Muscle layer of duodenum (tissue), 2 donors: ENCODE measurements at regions not wholly inside any gene's neighbourhood (a gene's known extent, or its start where the extent isn't known, plus 50 kb on each side); places are given as distances from the start of the nearest gene placed in this dataset.

ENCODE experiments used
- H3K27ac ChIP-seq: one replicate; pipeline ENCODE4 v1.7.0; 2013; ENCODE audit warnings: mild to moderate bottlenecking, low read length
- H3K27me3 ChIP-seq: one replicate; pipeline ENCODE4 v1.7.0; 2013; ENCODE audit warnings: low read depth, mild to moderate bottlenecking, control low read depth, low read length
- H3K36me3 ChIP-seq, 2 donors: one replicate each; pipeline ENCODE4 v1.7.0; 2013; ENCODE audit warnings: low read length in 2 of 2, control low read depth in 1 of 2, mild to moderate bottlenecking in 1 of 2; ENCODE audit not compliant: insufficient read depth in 2 of 2, control insufficient read depth in 1 of 2
- H3K4me1 ChIP-seq, 2 donors: one replicate each; pipeline ENCODE4 v1.7.0; 2013; ENCODE audit warnings: low read length in 2 of 2, mild to moderate bottlenecking in 2 of 2, control low read depth in 1 of 2, moderate library complexity in 1 of 2; ENCODE audit not compliant: insufficient read depth in 2 of 2, control insufficient read depth in 1 of 2
- H3K4me3 ChIP-seq, 2 donors: one replicate each; pipeline ENCODE4 v1.7.0; 2013; ENCODE audit warnings: low read length in 2 of 2, low read depth in 1 of 2, mild to moderate bottlenecking in 1 of 2
- H3K9me3 ChIP-seq, 2 donors: one replicate each; pipeline ENCODE4 v1.7.0; 2013; ENCODE audit warnings: low read length in 2 of 2, control low read depth in 1 of 2, mild to moderate bottlenecking in 1 of 2; ENCODE audit not compliant: control insufficient read depth in 1 of 2
- donor health status: healthy.

- H3K27me3 ChIP-seq = no peaks in the 10 kb centered on the region
- peaks cover 3 to 5% of the 10 kb centered on the region in 2 donors for H3K4me1 ChIP-seq
- no peak overlapping the region for H3K4me3 ChIP-seq
- H3K36me3 ChIP-seq = no peaks in the 10 kb centered on the region
- H3K9me3 ChIP-seq = no peaks in the 10 kb centered on the region
- no peak overlapping the region for H3K27ac ChIP-seq
Observed at GRCh38 chr15:91559066-91559465, 294.4 kb upstream of the SLCO3A1 start.

GRCh38 chr15:91561371-91562100 lies 292.0 kb upstream of the SLCO3A1 start:
- H3K36me3 ChIP-seq = no peaks in the 10 kb centered on the region
- H3K9me3 ChIP-seq = no peaks in the 10 kb centered on the region
- no peaks in the 10 kb centered on the region for H3K27me3 ChIP-seq
- H3K4me1 ChIP-seq = peaks cover 3 to 5% of the 10 kb centered on the region in 2 donors
- H3K27ac ChIP-seq = peak overlapping the region; percentile 65
- H3K4me3 ChIP-seq = no peak overlapping the region

- H3K9me3 ChIP-seq = no peaks in the 10 kb centered on the region
- H3K27ac ChIP-seq = no peak overlapping the region
- peaks cover 3 to 5% of the 10 kb centered on the region in 2 donors for H3K4me1 ChIP-seq
- H3K36me3 ChIP-seq = no peaks in the 10 kb centered on the region
- H3K4me3 ChIP-seq = no peak overlapping the region
- no peaks in the 10 kb centered on the region for H3K27me3 ChIP-seq
Observed at GRCh38 chr15:91562698-91563097, 290.8 kb upstream of the SLCO3A1 start.

- Histone ChIP-seq H3K9me3 (no peaks in the 10 kb centered on the region), H3K4me1 (peaks cover 3 to 5% of the 10 kb centered on the region in 2 donors), H3K4me3 (no peak overlapping the region), H3K36me3 (no peaks in the 10 kb centered on the region), H3K27ac (no peak overlapping the region), H3K27me3 (no peaks in the 10 kb centered on the region)
Observed at GRCh38 chr15:91564631-91565030, 288.9 kb upstream of the SLCO3A1 start.

- Histone ChIP-seq H3K4me1 (peaks cover 3 to 5% of the 10 kb centered on the region in 2 donors), H3K4me3 (no peak overlapping the region), H3K9me3 (no peaks in the 10 kb centered on the region), H3K36me3 (no peaks in the 10 kb centered on the region), H3K27ac (no peak overlapping the region), H3K27me3 (no peaks in the 10 kb centered on the region)
Observed at GRCh38 chr15:91566141-91566540, 287.4 kb upstream of the SLCO3A1 start.

GRCh38 chr15:91568036-91568435 lies 285.5 kb upstream of the SLCO3A1 start:
- Histone ChIP-seq H3K4me1 (no peaks in the 10 kb centered on the region), H3K27me3 (no peaks in the 10 kb centered on the region), H3K36me3 (no peaks in the 10 kb centered on the region), H3K27ac (no peak overlapping the region), H3K4me3 (no peak overlapping the region), H3K9me3 (no peaks in the 10 kb centered on the region)

GRCh38 chr15:91572110-91572509 lies 281.4 kb upstream of the SLCO3A1 start:
- Histone ChIP-seq H3K27me3 (no peaks in the 10 kb centered on the region), H3K4me3 (no peak overlapping the region), H3K36me3 (no peaks in the 10 kb centered on the region), H3K27ac (no peak overlapping the region), H3K4me1 (no peaks in the 10 kb centered on the region), H3K9me3 (no peaks in the 10 kb centered on the region)

GRCh38 chr15:91576096-91576495 lies 277.4 kb upstream of the SLCO3A1 start:
- Histone ChIP-seq H3K27me3 (no peaks in the 10 kb centered on the region), H3K36me3 (no peaks in the 10 kb centered on the region), H3K9me3 (no peaks in the 10 kb centered on the region), H3K4me1 (peaks cover 0 to 3% of the 10 kb centered on the region in 2 donors), H3K27ac (no peak overlapping the region), H3K4me3 (no peak overlapping the region)

- H3K4me3 ChIP-seq = no peak overlapping the region
- no peaks in the 10 kb centered on the region for H3K27me3 ChIP-seq
- peaks cover 0 to 3% of the 10 kb centered on the region in 2 donors for H3K4me1 ChIP-seq
- H3K27ac ChIP-seq = no peak overlapping the region
- no peaks in the 10 kb centered on the region for H3K36me3 ChIP-seq
- no peaks in the 10 kb centered on the region for H3K9me3 ChIP-seq
Observed at GRCh38 chr15:91578511-91578910, 275.0 kb upstream of the SLCO3A1 start.

GRCh38 chr15:91584895-91585294 lies 268.6 kb upstream of the SLCO3A1 start:
- H3K9me3 ChIP-seq = no peaks in the 10 kb centered on the region
- H3K4me1 ChIP-seq = no peaks in the 10 kb centered on the region
- H3K27me3 ChIP-seq = no peaks in the 10 kb centered on the region
- no peak overlapping the region for H3K27ac ChIP-seq
- H3K36me3 ChIP-seq = no peaks in the 10 kb centered on the region
- H3K4me3 ChIP-seq = no peak overlapping the region

GRCh38 chr15:91586560-91586959 lies 266.9 kb upstream of the SLCO3A1 start:
- Histone ChIP-seq H3K4me3 (no peak overlapping the region), H3K27ac (no peak overlapping the region)

GRCh38 chr15:91589360-91589759 lies 264.1 kb upstream of the SLCO3A1 start:
- H3K27ac ChIP-seq = no peak overlapping the region
- no peaks in the 10 kb centered on the region for H3K4me1 ChIP-seq
- no peaks in the 10 kb centered on the region for H3K27me3 ChIP-seq
- H3K4me3 ChIP-seq = no peak overlapping the region
- no peaks in the 10 kb centered on the region for H3K9me3 ChIP-seq
- no peaks in the 10 kb centered on the region for H3K36me3 ChIP-seq

More at GRCh38 chr15:91586560-91586959, 266.9 kb upstream of the SLCO3A1 start:
- no peaks in the 10 kb centered on the region for H3K36me3 ChIP-seq
- no peaks in the 10 kb centered on the region for H3K4me1 ChIP-seq
- no peaks in the 10 kb centered on the region for H3K27me3 ChIP-seq
- no peaks in the 10 kb centered on the region for H3K9me3 ChIP-seq
